ENCODE measurements at regions not wholly inside any gene's neighbourhood (a gene's known extent, or its start where the extent isn't known, plus 50 kb on each side); places are given as distances from the start of the nearest gene placed in this dataset.

GRCh38 chr3:24608701-24609390 lies 114.2 kb upstream of the THRB start:
- dilution Hi-C loops (cut with MboI; ENCODE audit: extremely low pct_ligation_motif_present, low sequenced_read_pairs) = no loop called here
- TF ChIP-seq CTCF (optimal IDR thresholded peaks at IDR 0.05 in 1 of 3, IDR thresholded peaks at IDR 0.05 in 1 of 3, conservative IDR thresholded peaks at IDR 0.05 in 1 of 3; ENCODE audit: extremely low read depth in 1 of 3, insufficient read depth in 2 of 3, low read length in 3 of 3) (no peak), EZH2 (IDR thresholded peaks at IDR 0.05; ENCODE audit: low read length) (no peak)
- Histone ChIP-seq H3K9ac (ENCODE audit: control insufficient read depth, extremely low read depth, insufficient read depth, low read length) (no peak overlapping the region), H3K9me1 (ENCODE audit: control insufficient read depth, extremely low read depth, insufficient read depth, low read length) (no peaks in the 10 kb centered on the region), H2AFZ (ENCODE audit: control insufficient read depth, low read length) (no peak overlapping the region), H3K79me2 (ENCODE audit: control insufficient read depth, insufficient read depth, low read length) (no peaks in the 10 kb centered on the region), H3K27me3 (ENCODE audit: control insufficient read depth, extremely low read depth, insufficient read depth, low read length) (no peaks in the 10 kb centered on the region), H3K4me2 (ENCODE audit: control insufficient read depth, extremely low read depth, insufficient read depth, low read depth, low read length) (no peak overlapping the region), H3K4me3 (ENCODE audit: control insufficient read depth in 2 of 3, extremely low read depth in 1 of 3, insufficient read depth in 2 of 3, low read depth in 1 of 3, low read length in 3 of 3) (no peak overlapping the region), H3K36me3 (ENCODE audit: control insufficient read depth in 2 of 2, extremely low read depth in 1 of 2, insufficient read depth in 2 of 2, low read length in 2 of 2) (no peaks in the 10 kb centered on the region), H3K4me1 (ENCODE audit: control insufficient read depth, extremely low read depth, insufficient read depth, low read length) (no peaks in the 10 kb centered on the region), H3K27ac (ENCODE audit: control insufficient read depth, insufficient read depth, low read length) (no peak overlapping the region), H4K20me1 (ENCODE audit: control insufficient read depth, extremely low read depth, insufficient read depth, low read length) (no peaks in the 10 kb centered on the region), H3K9me3 (ENCODE audit: control insufficient read depth, low read depth, low read length) (no peaks in the 10 kb centered on the region)
- FAIRE-seq = no peak
- DNase-seq (ENCODE audit: low read depth, low spot score) = no peak

- TF ChIP-seq EZH2 (IDR thresholded peaks at IDR 0.05; ENCODE audit: low read length) (no peak), CTCF (optimal IDR thresholded peaks at IDR 0.05 in 1 of 3, IDR thresholded peaks at IDR 0.05 in 1 of 3, conservative IDR thresholded peaks at IDR 0.05 in 1 of 3; ENCODE audit: extremely low read depth in 1 of 3, insufficient read depth in 2 of 3, low read length in 3 of 3) (no peak)
- dilution Hi-C loops (cut with MboI; ENCODE audit: extremely low pct_ligation_motif_present, low sequenced_read_pairs) = no loop called here
- FAIRE-seq (no peak), DNase-seq (ENCODE audit: low read depth, low spot score) (no peak)
- no peaks in the 10 kb centered on the region for H3K4me1 ChIP-seq (ENCODE audit: control insufficient read depth, extremely low read depth, insufficient read depth, low read length)
- no peak overlapping the region for H3K4me3 ChIP-seq (ENCODE audit: control insufficient read depth in 2 of 3, extremely low read depth in 1 of 3, insufficient read depth in 2 of 3, low read depth in 1 of 3, low read length in 3 of 3)
- H4K20me1 ChIP-seq (ENCODE audit: control insufficient read depth, extremely low read depth, insufficient read depth, low read length) = no peaks in the 10 kb centered on the region
- H3K4me2 ChIP-seq (ENCODE audit: control insufficient read depth, extremely low read depth, insufficient read depth, low read depth, low read length) = no peak overlapping the region
- H3K9me1 ChIP-seq (ENCODE audit: control insufficient read depth, extremely low read depth, insufficient read depth, low read length) = no peaks in the 10 kb centered on the region
- no peak overlapping the region for H2AFZ ChIP-seq (ENCODE audit: control insufficient read depth, low read length)
- no peaks in the 10 kb centered on the region for H3K27me3 ChIP-seq (ENCODE audit: control insufficient read depth, extremely low read depth, insufficient read depth, low read length)
- H3K9me3 ChIP-seq (ENCODE audit: control insufficient read depth, low read depth, low read length) = no peaks in the 10 kb centered on the region
- no peak overlapping the region for H3K9ac ChIP-seq (ENCODE audit: control insufficient read depth, extremely low read depth, insufficient read depth, low read length)
- no peaks in the 10 kb centered on the region for H3K79me2 ChIP-seq (ENCODE audit: control insufficient read depth, insufficient read depth, low read length)
- no peak overlapping the region for H3K27ac ChIP-seq (ENCODE audit: control insufficient read depth, insufficient read depth, low read length)
- H3K36me3 ChIP-seq (ENCODE audit: control insufficient read depth in 2 of 2, extremely low read depth in 1 of 2, insufficient read depth in 2 of 2, low read length in 2 of 2) = no peaks in the 10 kb centered on the region
Observed at GRCh38 chr3:24614359-24614758, 119.7 kb upstream of the THRB start.
